ENCODE measurements at regions not wholly inside any gene's neighbourhood (a gene's known extent, or its start where the extent isn't known, plus 50 kb on each side); places are given as distances from the start of the nearest gene placed in this dataset.

DNA sequence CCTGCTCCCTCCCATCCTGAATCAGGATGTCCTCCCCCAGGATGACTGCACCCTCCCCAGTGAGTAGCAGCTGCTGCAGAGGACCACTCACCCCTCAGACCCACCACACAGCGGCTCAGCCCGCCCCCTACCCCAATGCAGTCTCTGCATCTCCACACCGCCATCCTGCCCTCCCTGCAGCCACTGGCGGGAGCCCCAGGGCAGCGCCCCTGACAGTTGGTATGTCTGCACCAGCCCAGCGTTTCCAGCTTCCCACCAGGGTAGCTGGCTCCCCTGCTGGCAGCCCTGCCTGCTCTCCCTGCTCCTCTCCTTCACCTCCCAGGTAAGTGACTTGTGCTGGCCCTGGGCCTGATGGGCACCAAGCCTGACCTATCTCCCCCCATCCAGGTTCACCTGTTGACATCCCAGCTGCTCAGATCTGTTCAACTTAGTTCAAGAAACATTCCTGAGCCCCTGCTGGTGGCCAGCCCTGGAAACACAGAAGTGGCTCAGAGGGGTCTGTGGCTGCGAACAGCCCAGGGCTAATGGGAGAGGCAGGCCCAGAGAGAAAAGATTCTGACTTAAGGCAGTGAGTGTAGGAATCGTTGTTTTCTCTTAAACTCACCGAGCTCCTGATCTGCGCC lies 117.7 kb upstream of the RAB6C start:
- no peaks in the 10 kb centered on the region for H3K27me3 ChIP-seq
- H3F3A ChIP-seq (ENCODE audit: low read depth) = no peaks in the 10 kb centered on the region
- peaks cover 2% of the 10 kb centered on the region for H3K27me3 Mint-ChIP-seq (ENCODE audit: insufficient read depth, low read depth)
- no peak for TF ChIP-seq EZH2 (IDR thresholded peaks at IDR 0.05)
- TF ChIP-seq EZH2phosphoT487 (IDR thresholded peaks at IDR 0.05) = no peak
- TF ChIP-seq, protein P1, sequence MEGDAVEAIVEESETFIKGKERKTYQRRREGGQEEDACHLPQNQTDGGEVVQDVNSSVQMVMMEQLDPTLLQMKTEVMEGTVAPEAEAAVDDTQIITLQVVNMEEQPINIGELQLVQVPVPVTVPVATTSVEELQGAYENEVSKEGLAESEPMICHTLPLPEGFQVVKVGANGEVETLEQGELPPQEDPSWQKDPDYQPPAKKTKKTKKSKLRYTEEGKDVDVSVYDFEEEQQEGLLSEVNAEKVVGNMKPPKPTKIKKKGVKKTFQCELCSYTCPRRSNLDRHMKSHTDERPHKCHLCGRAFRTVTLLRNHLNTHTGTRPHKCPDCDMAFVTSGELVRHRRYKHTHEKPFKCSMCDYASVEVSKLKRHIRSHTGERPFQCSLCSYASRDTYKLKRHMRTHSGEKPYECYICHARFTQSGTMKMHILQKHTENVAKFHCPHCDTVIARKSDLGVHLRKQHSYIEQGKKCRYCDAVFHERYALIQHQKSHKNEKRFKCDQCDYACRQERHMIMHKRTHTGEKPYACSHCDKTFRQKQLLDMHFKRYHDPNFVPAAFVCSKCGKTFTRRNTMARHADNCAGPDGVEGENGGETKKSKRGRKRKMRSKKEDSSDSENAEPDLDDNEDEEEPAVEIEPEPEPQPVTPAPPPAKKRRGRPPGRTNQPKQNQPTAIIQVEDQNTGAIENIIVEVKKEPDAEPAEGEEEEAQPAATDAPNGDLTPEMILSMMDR (IDR thresholded peaks at IDR 0.05) = no peak
- H3K79me2 ChIP-seq (ENCODE audit: low read depth) = no peaks in the 10 kb centered on the region
- H3K4me3 ChIP-seq = no peak overlapping the region
- no peak overlapping the region for H3K4me2 ChIP-seq
- no peaks in the 10 kb centered on the region for H3K36me3 ChIP-seq
- DNase-seq (ENCODE audit: low spot score) = peak; percentile 23
- H2AFZ ChIP-seq (replicated peaks) = no peak overlapping the region
- no peaks in the 10 kb centered on the region for H3K36me3 Mint-ChIP-seq
- no peaks in the 10 kb centered on the region for H3K9me3 Mint-ChIP-seq
- no peaks in the 10 kb centered on the region for H4K20me1 ChIP-seq (ENCODE audit: low read depth)
- no peaks in the 10 kb centered on the region for H3K4me1 ChIP-seq
- H3K4me1 Mint-ChIP-seq = peaks cover 12% of the 10 kb centered on the region
- no peak overlapping the region for H3K27ac ChIP-seq
- H3K4me3 Mint-ChIP-seq = peak overlapping the region; percentile 44
- H3K9me3 ChIP-seq (ENCODE audit: low read depth) = no peaks in the 10 kb centered on the region
- H3K9ac ChIP-seq = no peak overlapping the region
- H3K27ac Mint-ChIP-seq = peak overlapping the region; percentile 35

DNA sequence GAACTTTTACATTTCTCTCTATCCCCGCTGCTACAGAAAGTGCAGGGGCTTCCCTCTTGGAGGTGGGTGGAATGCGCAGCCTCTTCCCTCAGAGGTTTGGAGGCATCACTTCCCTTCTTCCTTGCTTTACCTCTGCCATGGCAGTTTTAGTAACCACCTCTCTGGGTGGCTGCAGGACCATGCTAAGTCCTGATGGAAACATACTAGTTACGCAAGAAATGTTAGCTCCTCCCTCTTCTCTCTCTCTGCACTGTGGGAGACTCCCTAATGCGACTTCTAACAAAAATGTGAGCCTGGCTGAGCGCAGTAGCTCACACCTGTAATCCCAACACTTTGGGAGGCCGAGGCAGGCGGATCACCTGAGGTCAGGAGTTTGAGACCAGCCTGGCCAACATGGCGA lies 116.8 kb upstream of the RAB6C start:
- no peaks in the 10 kb centered on the region for H3K36me3 Mint-ChIP-seq
- no peak overlapping the region for H2AFZ ChIP-seq (replicated peaks)
- H3K27me3 Mint-ChIP-seq (ENCODE audit: insufficient read depth, low read depth) = peaks cover 2% of the 10 kb centered on the region
- no peak overlapping the region for H3K4me3 ChIP-seq
- no peak overlapping the region for H3K9ac ChIP-seq
- no peaks in the 10 kb centered on the region for H3K9me3 Mint-ChIP-seq
- DNase-seq (ENCODE audit: low spot score) = no peak
- H3K4me1 ChIP-seq = no peaks in the 10 kb centered on the region
- no peak overlapping the region for H3K4me2 ChIP-seq
- peak overlapping the region; percentile 84 for H3K27ac Mint-ChIP-seq
- no peaks in the 10 kb centered on the region for H3F3A ChIP-seq (ENCODE audit: low read depth)
- no peaks in the 10 kb centered on the region for H4K20me1 ChIP-seq (ENCODE audit: low read depth)
- H3K9me3 ChIP-seq (ENCODE audit: low read depth) = no peaks in the 10 kb centered on the region
- no peaks in the 10 kb centered on the region for H3K36me3 ChIP-seq
- no peak overlapping the region for H3K4me3 Mint-ChIP-seq
- peaks cover 12% of the 10 kb centered on the region for H3K4me1 Mint-ChIP-seq
- H3K27me3 ChIP-seq = no peaks in the 10 kb centered on the region
- no peaks in the 10 kb centered on the region for H3K79me2 ChIP-seq (ENCODE audit: low read depth)
- no peak overlapping the region for H3K27ac ChIP-seq
- TF ChIP-seq, protein P1 (IDR thresholded peaks at IDR 0.05) = no peak
- no peak for TF ChIP-seq EZH2phosphoT487 (IDR thresholded peaks at IDR 0.05)
- TF ChIP-seq EZH2 (IDR thresholded peaks at IDR 0.05) = no peak

DNA sequence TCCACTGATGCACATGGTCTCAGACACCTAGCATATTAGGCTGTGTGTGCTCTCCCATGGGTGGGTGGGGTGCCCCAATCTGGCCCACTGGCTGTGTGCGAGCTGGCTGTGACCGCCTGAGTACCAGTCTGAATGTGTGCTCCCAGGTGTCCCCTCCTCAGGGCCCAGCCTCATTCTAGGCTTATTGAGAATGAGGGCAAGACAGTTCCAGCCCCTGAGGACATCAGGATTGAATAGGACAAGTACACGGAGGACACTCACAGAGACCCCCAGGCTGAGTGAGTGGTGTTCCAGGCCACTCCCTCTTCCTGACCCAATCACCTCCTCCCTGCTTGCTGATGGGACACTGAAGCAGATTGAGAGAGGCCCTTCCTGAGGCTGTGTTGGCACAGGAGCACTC lies 116.1 kb upstream of the RAB6C start:
- Mint-ChIP-seq H3K27me3 (ENCODE audit: insufficient read depth, low read depth) (peaks cover 2% of the 10 kb centered on the region), H3K9me3 (no peaks in the 10 kb centered on the region), H3K36me3 (no peaks in the 10 kb centered on the region), H3K4me3 (no peak overlapping the region), H3K27ac (no peak overlapping the region), H3K4me1 (peaks cover 12% of the 10 kb centered on the region)
- H4K20me1 ChIP-seq (ENCODE audit: low read depth) = no peaks in the 10 kb centered on the region
- H3K4me1 ChIP-seq = no peaks in the 10 kb centered on the region
- no peak overlapping the region for H3K9ac ChIP-seq
- no peaks in the 10 kb centered on the region for H3K9me3 ChIP-seq (ENCODE audit: low read depth)
- no peak overlapping the region for H3K27ac ChIP-seq
- no peak overlapping the region for H2AFZ ChIP-seq (replicated peaks)
- DNase-seq (ENCODE audit: low spot score) = no peak
- H3K4me2 ChIP-seq = no peak overlapping the region
- H3K36me3 ChIP-seq = no peaks in the 10 kb centered on the region
- no peaks in the 10 kb centered on the region for H3F3A ChIP-seq (ENCODE audit: low read depth)
- no peak overlapping the region for H3K4me3 ChIP-seq
- no peaks in the 10 kb centered on the region for H3K27me3 ChIP-seq
- no peak for TF ChIP-seq EZH2 (IDR thresholded peaks at IDR 0.05)
- no peaks in the 10 kb centered on the region for H3K79me2 ChIP-seq (ENCODE audit: low read depth)

DNA sequence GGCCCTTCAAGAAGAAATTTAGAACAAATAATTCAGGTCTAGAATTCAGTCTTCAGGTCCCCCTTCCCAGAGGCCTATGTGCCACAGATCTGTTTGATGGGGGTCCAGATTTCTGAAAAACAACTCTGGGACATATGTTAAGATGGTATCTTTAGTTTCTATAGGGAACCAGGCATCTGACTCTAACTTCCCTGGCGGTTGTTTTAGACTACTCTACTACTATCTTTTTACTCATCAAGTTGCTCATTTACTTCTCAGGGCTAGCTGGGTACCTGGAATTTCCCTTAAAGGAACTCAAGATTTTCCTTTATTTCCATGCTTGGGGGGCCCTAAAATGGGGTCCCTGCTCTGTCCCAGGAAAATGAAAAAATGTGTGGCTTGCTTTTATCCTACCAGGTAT lies 114.7 kb upstream of the RAB6C start:
- H3K79me2 ChIP-seq (ENCODE audit: low read depth) = no peaks in the 10 kb centered on the region
- H3K36me3 Mint-ChIP-seq = no peaks in the 10 kb centered on the region
- H4K20me1 ChIP-seq (ENCODE audit: low read depth) = no peaks in the 10 kb centered on the region
- peaks cover 12% of the 10 kb centered on the region for H3K4me1 Mint-ChIP-seq
- no peak overlapping the region for H3K4me3 ChIP-seq
- peaks cover 2% of the 10 kb centered on the region for H3K27me3 Mint-ChIP-seq (ENCODE audit: insufficient read depth, low read depth)
- no peaks in the 10 kb centered on the region for H3F3A ChIP-seq (ENCODE audit: low read depth)
- H3K36me3 ChIP-seq = no peaks in the 10 kb centered on the region
- no peak overlapping the region for H3K4me3 Mint-ChIP-seq
- no peak for DNase-seq (ENCODE audit: low spot score)
- H3K9me3 Mint-ChIP-seq = no peaks in the 10 kb centered on the region
- TF ChIP-seq EZH2 (IDR thresholded peaks at IDR 0.05) = no peak
- TF ChIP-seq, protein P1 (IDR thresholded peaks at IDR 0.05) = no peak
- no peak for TF ChIP-seq EZH2phosphoT487 (IDR thresholded peaks at IDR 0.05)
- H2AFZ ChIP-seq (replicated peaks) = no peak overlapping the region
- H3K9ac ChIP-seq = no peak overlapping the region
- no peak overlapping the region for H3K27ac Mint-ChIP-seq
- H3K9me3 ChIP-seq (ENCODE audit: low read depth) = no peaks in the 10 kb centered on the region
- no peaks in the 10 kb centered on the region for H3K27me3 ChIP-seq
- H3K27ac ChIP-seq = no peak overlapping the region
- no peak overlapping the region for H3K4me2 ChIP-seq
- H3K4me1 ChIP-seq = no peaks in the 10 kb centered on the region

Measured in neural progenitor cell (in vitro differentiated cells).